ENCODE measurements at regions not wholly inside any gene's neighbourhood (a gene's known extent, or its start where the extent isn't known, plus 50 kb on each side); places are given as distances from the start of the nearest gene placed in this dataset.

- TF ChIP-seq POLR2AphosphoS5 (IDR thresholded peaks at IDR 0.05; ENCODE audit: low read depth, low read length) (no peak), SPI1 (IDR thresholded peaks at IDR 0.05; ENCODE audit: low read depth, low read length) (no peak), POLR2A (IDR thresholded peaks at IDR 0.05; ENCODE audit: low read depth, low read length) (no peak), PAX5 (IDR thresholded peaks at IDR 0.05; ENCODE audit: insufficient read depth, low read length, severe bottlenecking) (no peak), TAF1 (IDR thresholded peaks at IDR 0.05; ENCODE audit: low read depth, low read length) (no peak), POU2F2 (IDR thresholded peaks at IDR 0.05; ENCODE audit: low read depth, low read length) (no peak)
Observed at GRCh38 chr5:159567461-159567860, 237.2 kb upstream of the IL12B start.
